ENCODE measurements at regions not wholly inside any gene's neighbourhood (a gene's known extent, or its start where the extent isn't known, plus 50 kb on each side); places are given as distances from the start of the nearest gene placed in this dataset.

DNA sequence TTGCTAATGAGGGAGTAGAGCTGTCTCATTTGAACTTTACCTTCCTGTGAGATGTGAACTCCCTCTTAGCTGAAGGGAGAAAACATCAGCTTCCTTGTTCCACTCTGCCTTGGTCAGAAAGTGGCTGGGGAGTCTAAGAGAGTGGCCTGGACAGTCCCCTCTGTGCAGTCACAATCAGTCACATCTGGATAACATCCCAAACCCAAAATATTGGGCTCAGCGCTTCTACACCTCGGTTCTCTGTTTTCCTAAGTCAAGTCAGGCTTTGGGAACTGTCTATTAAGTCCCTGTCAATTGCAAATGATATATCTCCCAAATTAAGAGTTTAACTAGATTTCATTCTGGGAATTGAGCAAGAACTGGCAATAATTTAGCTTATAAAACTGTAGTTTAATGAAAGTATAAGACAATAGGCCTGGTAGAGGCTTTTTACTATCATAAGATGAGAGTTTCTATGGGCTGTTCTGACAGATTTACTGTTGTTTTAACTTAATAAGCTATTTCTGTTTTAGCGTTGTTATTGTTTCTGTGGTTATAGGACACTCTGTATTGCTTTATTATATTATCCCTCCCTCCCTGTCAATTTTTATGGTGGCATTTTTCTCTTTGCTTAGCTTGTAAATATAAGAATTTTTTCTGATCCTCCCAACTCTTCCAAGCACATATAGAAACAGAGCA lies 135.1 kb upstream of the LHCGR start:
- TF ChIP-seq RAD21 (IDR thresholded peaks at IDR 0.05; ENCODE audit: low read depth) = no peak
- TF ChIP-seq TAF1 (IDR thresholded peaks at IDR 0.05; ENCODE audit: low read depth) = no peak
- TF ChIP-seq, protein P1, sequence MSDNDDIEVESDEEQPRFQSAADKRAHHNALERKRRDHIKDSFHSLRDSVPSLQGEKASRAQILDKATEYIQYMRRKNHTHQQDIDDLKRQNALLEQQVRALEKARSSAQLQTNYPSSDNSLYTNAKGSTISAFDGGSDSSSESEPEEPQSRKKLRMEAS (IDR thresholded peaks at IDR 0.05) = no peak
- no peak for TF ChIP-seq TCF12 (IDR thresholded peaks at IDR 0.05; ENCODE audit: low read depth)
- no peak for TF ChIP-seq EP300 (IDR thresholded peaks at IDR 0.05; ENCODE audit: borderline replicate concordance)
- no peak for TF ChIP-seq CEBPB (IDR thresholded peaks at IDR 0.05)
- TF ChIP-seq NFIC (IDR thresholded peaks at IDR 0.05) = no peak

DNA sequence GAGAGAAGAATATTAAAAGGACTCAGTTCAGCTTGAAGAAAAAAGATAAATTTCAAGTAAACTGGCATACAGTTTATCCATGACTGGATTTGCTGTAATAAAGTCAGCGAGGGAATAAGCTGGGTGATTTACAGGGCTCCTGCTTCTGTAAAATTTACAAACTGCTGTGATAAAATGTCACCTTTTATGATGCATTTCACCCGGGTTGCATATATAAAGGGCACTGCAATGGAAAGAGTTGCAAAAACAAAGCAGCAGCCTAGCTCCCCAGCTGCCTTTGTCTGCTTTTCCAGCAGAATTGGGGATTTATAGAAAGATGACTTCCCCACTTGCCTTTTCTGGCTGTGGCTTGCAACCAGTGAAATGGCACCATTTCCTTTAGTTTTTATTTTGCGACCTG lies 132.5 kb upstream of the LHCGR start:
- TF ChIP-seq TEAD4 (IDR thresholded peaks at IDR 0.05) (no peak), RAD21 (IDR thresholded peaks at IDR 0.05; ENCODE audit: low read depth) (no peak), YY1 (IDR thresholded peaks at IDR 0.05; ENCODE audit: low read depth) (no peak), CREB1 (IDR thresholded peaks at IDR 0.05; ENCODE audit: low read depth) (no peak), FOXM1 (IDR thresholded peaks at IDR 0.05; ENCODE audit: borderline replicate concordance, low read depth) (no peak), EP300 (IDR thresholded peaks at IDR 0.05; ENCODE audit: borderline replicate concordance) (no peak), EGR1 (IDR thresholded peaks at IDR 0.05) (no peak), CEBPB (IDR thresholded peaks at IDR 0.05) (no peak)
- TF ChIP-seq, protein P1 (IDR thresholded peaks at IDR 0.05) = no peak
- TF ChIP-seq, protein P2, sequence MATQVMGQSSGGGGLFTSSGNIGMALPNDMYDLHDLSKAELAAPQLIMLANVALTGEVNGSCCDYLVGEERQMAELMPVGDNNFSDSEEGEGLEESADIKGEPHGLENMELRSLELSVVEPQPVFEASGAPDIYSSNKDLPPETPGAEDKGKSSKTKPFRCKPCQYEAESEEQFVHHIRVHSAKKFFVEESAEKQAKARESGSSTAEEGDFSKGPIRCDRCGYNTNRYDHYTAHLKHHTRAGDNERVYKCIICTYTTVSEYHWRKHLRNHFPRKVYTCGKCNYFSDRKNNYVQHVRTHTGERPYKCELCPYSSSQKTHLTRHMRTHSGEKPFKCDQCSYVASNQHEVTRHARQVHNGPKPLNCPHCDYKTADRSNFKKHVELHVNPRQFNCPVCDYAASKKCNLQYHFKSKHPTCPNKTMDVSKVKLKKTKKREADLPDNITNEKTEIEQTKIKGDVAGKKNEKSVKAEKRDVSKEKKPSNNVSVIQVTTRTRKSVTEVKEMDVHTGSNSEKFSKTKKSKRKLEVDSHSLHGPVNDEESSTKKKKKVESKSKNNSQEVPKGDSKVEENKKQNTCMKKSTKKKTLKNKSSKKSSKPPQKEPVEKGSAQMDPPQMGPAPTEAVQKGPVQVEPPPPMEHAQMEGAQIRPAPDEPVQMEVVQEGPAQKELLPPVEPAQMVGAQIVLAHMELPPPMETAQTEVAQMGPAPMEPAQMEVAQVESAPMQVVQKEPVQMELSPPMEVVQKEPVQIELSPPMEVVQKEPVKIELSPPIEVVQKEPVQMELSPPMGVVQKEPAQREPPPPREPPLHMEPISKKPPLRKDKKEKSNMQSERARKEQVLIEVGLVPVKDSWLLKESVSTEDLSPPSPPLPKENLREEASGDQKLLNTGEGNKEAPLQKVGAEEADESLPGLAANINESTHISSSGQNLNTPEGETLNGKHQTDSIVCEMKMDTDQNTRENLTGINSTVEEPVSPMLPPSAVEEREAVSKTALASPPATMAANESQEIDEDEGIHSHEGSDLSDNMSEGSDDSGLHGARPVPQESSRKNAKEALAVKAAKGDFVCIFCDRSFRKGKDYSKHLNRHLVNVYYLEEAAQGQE (IDR thresholded peaks at IDR 0.05; ENCODE audit: low read depth) = no peak
- TF ChIP-seq, protein P3, sequence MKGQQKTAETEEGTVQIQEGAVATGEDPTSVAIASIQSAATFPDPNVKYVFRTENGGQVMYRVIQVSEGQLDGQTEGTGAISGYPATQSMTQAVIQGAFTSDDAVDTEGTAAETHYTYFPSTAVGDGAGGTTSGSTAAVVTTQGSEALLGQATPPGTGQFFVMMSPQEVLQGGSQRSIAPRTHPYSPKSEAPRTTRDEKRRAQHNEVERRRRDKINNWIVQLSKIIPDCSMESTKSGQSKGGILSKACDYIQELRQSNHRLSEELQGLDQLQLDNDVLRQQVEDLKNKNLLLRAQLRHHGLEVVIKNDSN (IDR thresholded peaks at IDR 0.05) = no peak

DNA sequence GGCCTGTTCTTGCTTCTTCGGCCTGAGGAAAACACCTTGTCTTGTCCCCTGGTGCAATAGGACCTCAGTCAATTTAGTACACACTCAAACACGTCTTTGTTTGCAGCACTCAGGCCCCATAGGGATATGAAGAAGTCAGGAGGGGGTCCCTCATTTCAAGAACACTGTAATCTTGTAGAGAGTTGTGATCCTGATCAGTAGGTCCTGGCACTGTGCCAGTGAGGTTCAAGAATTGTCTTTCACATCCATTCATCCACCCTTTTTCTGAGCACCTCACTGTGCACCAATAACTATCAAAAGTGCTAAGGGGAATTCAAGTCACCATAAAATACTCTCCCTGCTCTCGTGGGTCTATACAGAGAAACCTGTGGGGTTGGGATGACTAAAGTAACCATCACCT lies 131.4 kb upstream of the LHCGR start:
- TF ChIP-seq FOXM1 (IDR thresholded peaks at IDR 0.05; ENCODE audit: borderline replicate concordance, low read depth) = no peak
- TF ChIP-seq, protein P1 (IDR thresholded peaks at IDR 0.05) = no peak
- no peak for TF ChIP-seq CEBPB (IDR thresholded peaks at IDR 0.05)
- TF ChIP-seq, protein P2 (IDR thresholded peaks at IDR 0.05; ENCODE audit: low read depth) = no peak
- TF ChIP-seq YY1 (IDR thresholded peaks at IDR 0.05; ENCODE audit: low read depth) = no peak
- TF ChIP-seq EGR1 (IDR thresholded peaks at IDR 0.05) = no peak

DNA sequence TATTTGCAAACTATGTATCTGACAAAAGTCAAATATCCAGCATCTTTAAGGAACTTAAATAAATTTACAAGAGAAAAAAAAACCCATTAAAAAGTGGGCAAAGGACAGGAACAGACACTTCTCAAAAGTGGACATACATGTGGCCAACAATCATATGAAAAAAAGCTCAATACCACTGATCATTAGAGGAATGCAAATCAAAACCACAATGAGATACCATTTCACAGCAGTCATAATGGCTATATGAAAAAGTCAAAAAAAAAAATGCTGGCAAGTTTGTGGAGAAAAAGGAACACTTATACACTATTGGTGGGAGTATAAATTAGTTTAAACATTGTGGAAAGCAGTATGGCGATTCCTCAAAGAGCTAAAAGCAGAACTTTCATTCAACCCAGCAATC lies 130.3 kb upstream of the LHCGR start:
- TF ChIP-seq ZBTB7A (IDR thresholded peaks at IDR 0.05; ENCODE audit: low read depth) (no peak), CEBPB (IDR thresholded peaks at IDR 0.05) (no peak), TEAD4 (IDR thresholded peaks at IDR 0.05) (no peak), FOXM1 (IDR thresholded peaks at IDR 0.05; ENCODE audit: borderline replicate concordance, low read depth) (no peak), CREB1 (IDR thresholded peaks at IDR 0.05; ENCODE audit: low read depth) (no peak), TCF12 (IDR thresholded peaks at IDR 0.05; ENCODE audit: low read depth) (no peak), TAF1 (IDR thresholded peaks at IDR 0.05; ENCODE audit: low read depth) (no peak), EGR1 (IDR thresholded peaks at IDR 0.05) (no peak)
- TF ChIP-seq, protein P3 (IDR thresholded peaks at IDR 0.05) = no peak

DNA sequence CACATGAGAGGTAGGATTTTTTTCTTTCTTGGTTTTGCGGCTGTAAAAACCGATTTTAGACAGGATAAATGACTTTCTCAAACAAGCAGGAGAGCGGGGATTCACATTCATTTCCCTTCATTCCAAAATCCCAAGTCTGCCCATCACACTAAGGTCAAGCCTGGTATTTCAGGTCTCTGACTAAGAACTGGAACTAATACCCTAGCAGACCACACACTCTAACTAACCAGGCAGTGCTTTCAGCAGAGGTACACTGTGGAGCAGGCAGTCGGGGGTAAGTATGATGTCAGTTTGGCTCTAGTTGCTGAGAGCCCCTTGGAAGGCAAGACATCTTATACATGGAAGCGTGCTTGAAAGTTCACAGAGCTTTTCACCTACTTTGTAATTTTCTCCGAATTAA lies 128.1 kb upstream of the LHCGR start:
- TF ChIP-seq CREB1 (IDR thresholded peaks at IDR 0.05; ENCODE audit: low read depth) = no peak
- TF ChIP-seq, protein P2 (IDR thresholded peaks at IDR 0.05; ENCODE audit: low read depth) = no peak
- TF ChIP-seq EP300 (IDR thresholded peaks at IDR 0.05; ENCODE audit: borderline replicate concordance) = no peak
- TF ChIP-seq, protein P1 (IDR thresholded peaks at IDR 0.05) = no peak
- no peak for TF ChIP-seq RAD21 (IDR thresholded peaks at IDR 0.05; ENCODE audit: low read depth)
- TF ChIP-seq, protein P3 (IDR thresholded peaks at IDR 0.05) = no peak
- TF ChIP-seq EGR1 (IDR thresholded peaks at IDR 0.05) = no peak
- no peak for TF ChIP-seq TEAD4 (IDR thresholded peaks at IDR 0.05)
- no peak for TF ChIP-seq YY1 (IDR thresholded peaks at IDR 0.05; ENCODE audit: low read depth)
- TF ChIP-seq ZBTB7A (IDR thresholded peaks at IDR 0.05; ENCODE audit: low read depth) = no peak
- TF ChIP-seq TAF1 (IDR thresholded peaks at IDR 0.05; ENCODE audit: low read depth) = no peak
- TF ChIP-seq NFIC (IDR thresholded peaks at IDR 0.05) = no peak
- TF ChIP-seq CEBPB (IDR thresholded peaks at IDR 0.05) = no peak
- no peak for TF ChIP-seq TCF12 (IDR thresholded peaks at IDR 0.05; ENCODE audit: low read depth)
- TF ChIP-seq FOXM1 (IDR thresholded peaks at IDR 0.05; ENCODE audit: borderline replicate concordance, low read depth) = no peak

Data from Ishikawa (cell line).